ENCODE measurements at regions not wholly inside any gene's neighbourhood (a gene's known extent, or its start where the extent isn't known, plus 50 kb on each side); places are given as distances from the start of the nearest gene placed in this dataset.
A peak's percentile ranks its signal among the peaks of the same experiment; 100 is the strongest.

GRCh38 chr1:181409981-181410380, 73.3 kb upstream of the CACNA1E start:
- ChIA-PET CTCF (no interaction called here), POLR2A (no interaction called here)
- Mint-ChIP-seq H3K27me3 (no peaks in the 10 kb centered on the region), H3K9me3 (no peaks in the 10 kb centered on the region), H3K4me3 (no peak overlapping the region), H3K27ac (no peak overlapping the region), H3K36me3 (no peaks in the 10 kb centered on the region), H3K4me1 (ENCODE audit: low read depth) (peaks cover 4% of the 10 kb centered on the region)
- intact Hi-C loops (cut with micrococcal nuclease): no loop called here
- no peak for DNase-seq

- CTCF ChIA-PET: no interaction called here
- intact Hi-C loops (cut with micrococcal nuclease): no loop called here
- no peak for DNase-seq
- Mint-ChIP-seq H3K36me3 (no peaks in the 10 kb centered on the region), H3K4me3 (no peak overlapping the region), H3K27me3 (no peaks in the 10 kb centered on the region), H3K4me1 (ENCODE audit: low read depth) (no peaks in the 10 kb centered on the region), H3K9me3 (no peaks in the 10 kb centered on the region), H3K27ac (no peak overlapping the region)
- POLR2A ChIA-PET: no interaction called here
Observed at GRCh38 chr1:181412746-181413145, 70.6 kb upstream of the CACNA1E start.

- intact Hi-C loops (cut with micrococcal nuclease): no loop called here
- Mint-ChIP-seq H3K9me3 (no peaks in the 10 kb centered on the region), H3K4me1 (ENCODE audit: low read depth) (no peaks in the 10 kb centered on the region), H3K27me3 (no peaks in the 10 kb centered on the region), H3K36me3 (no peaks in the 10 kb centered on the region), H3K27ac (no peak overlapping the region), H3K4me3 (no peak overlapping the region)
- DNase-seq: no peak
- CTCF ChIA-PET: no interaction called here
- POLR2A ChIA-PET: no interaction called here
Observed at GRCh38 chr1:181413195-181413815, 70.0 kb upstream of the CACNA1E start.

GRCh38 chr1:181413836-181414235, 69.5 kb upstream of the CACNA1E start:
- Mint-ChIP-seq H3K4me1 (ENCODE audit: low read depth) (no peaks in the 10 kb centered on the region), H3K9me3 (no peaks in the 10 kb centered on the region), H3K36me3 (no peaks in the 10 kb centered on the region), H3K4me3 (no peak overlapping the region), H3K27ac (no peak overlapping the region), H3K27me3 (no peaks in the 10 kb centered on the region)
- ChIA-PET CTCF (no interaction called here), POLR2A (no interaction called here)
- DNase-seq: no peak
- intact Hi-C loops (cut with micrococcal nuclease): no loop called here

DNA sequence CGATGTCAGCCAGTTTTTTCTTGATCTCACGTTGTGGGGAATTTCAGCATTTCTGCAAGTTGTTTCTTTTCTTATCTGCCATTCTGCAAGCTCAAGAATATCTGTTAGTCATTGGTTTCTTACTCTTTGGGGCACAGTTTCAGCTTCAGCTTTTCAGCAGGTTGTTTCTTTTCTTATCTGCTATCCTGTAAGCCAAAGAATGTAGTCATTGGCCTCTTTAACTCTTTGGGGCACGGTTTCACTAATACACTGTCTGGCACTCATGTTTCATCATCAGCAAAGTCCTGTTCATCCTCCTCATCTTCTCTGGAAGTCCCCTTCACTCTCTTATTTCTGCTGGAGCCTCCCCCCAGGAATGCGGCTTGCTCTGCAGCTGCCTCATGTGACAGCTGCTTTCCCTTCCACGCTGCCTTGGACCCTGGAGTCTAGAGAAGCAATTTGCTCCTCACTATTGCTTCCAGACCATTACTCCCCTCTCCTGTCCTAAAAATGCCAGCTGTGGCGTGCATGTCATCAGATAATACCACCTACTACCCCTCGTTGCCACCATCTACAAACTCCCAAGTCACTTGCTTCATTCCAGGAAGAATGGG, 67.0 kb upstream of the CACNA1E start:
- no peaks in the 10 kb centered on the region for H3K27me3 Mint-ChIP-seq
- no peaks in the 10 kb centered on the region for H3K4me1 Mint-ChIP-seq (ENCODE audit: low read depth)
- H3K36me3 Mint-ChIP-seq: no peaks in the 10 kb centered on the region
- H3K27ac Mint-ChIP-seq: no peak overlapping the region
- ChIA-PET POLR2A (no interaction called here), CTCF (interaction anchor here (1.4 kb wide), 1 partner anchor 226 kb away, joined by 5 read pairs; no protein-coding TSS in a partner anchor)
- intact Hi-C loops (cut with micrococcal nuclease): loop anchor here (1.0 kb wide), 1 partner anchor 20 kb away; no protein-coding TSS in a partner anchor
- H3K9me3 Mint-ChIP-seq: no peaks in the 10 kb centered on the region
- H3K4me3 Mint-ChIP-seq: no peak overlapping the region
- DNase-seq: no peak

DNA sequence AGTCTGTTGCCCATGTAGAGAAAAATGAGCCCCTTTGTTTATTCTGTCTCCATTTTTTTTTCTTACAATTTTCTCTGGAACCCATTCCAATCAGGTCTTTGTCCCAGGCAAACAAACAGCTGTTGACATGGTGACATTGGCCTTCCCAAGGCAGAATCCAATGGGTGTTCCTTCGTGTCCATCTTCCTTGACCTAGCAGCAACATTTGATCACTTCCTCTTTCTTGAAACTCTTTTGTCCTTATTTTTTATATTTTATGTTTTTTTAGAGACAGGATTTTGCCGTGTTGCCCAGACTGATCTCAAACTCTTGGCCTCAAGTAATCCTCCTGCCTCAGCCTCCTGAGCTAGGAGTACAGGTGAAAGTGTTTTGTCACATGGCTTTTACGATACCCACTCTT, 65.4 kb upstream of the CACNA1E start:
- Mint-ChIP-seq H3K4me1 (ENCODE audit: low read depth) (no peaks in the 10 kb centered on the region), H3K36me3 (no peaks in the 10 kb centered on the region), H3K27ac (no peak overlapping the region), H3K4me3 (no peak overlapping the region), H3K27me3 (no peaks in the 10 kb centered on the region), H3K9me3 (no peaks in the 10 kb centered on the region)
- ChIA-PET CTCF (interaction anchor here (1.5 kb wide), 1 partner anchor 228 kb away, joined by 10 read pairs; no protein-coding TSS in a partner anchor), POLR2A (no interaction called here)
- DNase-seq: no peak
- intact Hi-C loops (cut with micrococcal nuclease): no loop called here

DNA sequence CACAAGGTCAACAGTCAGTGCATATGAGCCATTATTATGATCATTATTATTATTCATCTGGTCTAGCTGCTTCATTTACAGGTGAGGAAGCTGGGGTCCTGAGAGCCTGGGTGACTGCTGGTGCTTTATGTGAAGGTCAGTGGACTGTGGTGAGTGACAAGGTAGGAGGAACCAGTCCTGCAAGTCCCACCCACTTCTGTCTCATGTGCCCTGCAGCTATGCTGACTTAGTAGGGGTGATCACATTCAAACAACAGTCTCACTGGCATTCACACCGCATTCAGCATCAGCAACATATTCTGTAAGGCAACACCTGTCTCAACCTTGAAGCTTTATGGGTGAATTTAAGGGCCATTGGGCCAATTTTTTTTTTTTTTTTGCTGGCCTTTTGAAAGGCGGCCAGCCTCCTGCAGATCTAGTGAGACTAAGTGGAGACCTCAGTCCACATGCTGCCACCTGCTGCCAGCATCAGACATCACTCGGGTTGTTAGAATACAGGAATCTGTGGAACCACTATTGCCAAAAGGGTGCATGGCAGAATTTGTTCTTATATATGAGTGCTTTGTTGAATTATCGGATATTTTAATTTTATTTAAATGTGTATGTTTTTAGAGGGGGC, 59.9 kb upstream of the CACNA1E start:
- Mint-ChIP-seq H3K27me3 (peaks cover 8% of the 10 kb centered on the region), H3K4me1 (ENCODE audit: low read depth) (peaks cover 12% of the 10 kb centered on the region), H3K27ac (no peak overlapping the region), H3K36me3 (no peaks in the 10 kb centered on the region), H3K9me3 (no peaks in the 10 kb centered on the region), H3K4me3 (no peak overlapping the region)
- intact Hi-C loops (cut with micrococcal nuclease): loop anchor here (2.0 to 10.0 kb wide), 2 partner anchors 25 to 69 kb away; no protein-coding TSS in a partner anchor
- ChIA-PET CTCF (interaction anchor here (0.7 to 3.1 kb wide), 7 partner anchors 27 to 236 kb away, joined by 3 to 31 read pairs (median 4); no protein-coding TSS in a partner anchor), POLR2A (no interaction called here)
- DNase-seq: peak; percentile 63

GRCh38 chr1:181424786-181425403, 58.4 kb upstream of the CACNA1E start:
- Mint-ChIP-seq H3K4me3 (peak overlapping the region; percentile 41), H3K36me3 (no peaks in the 10 kb centered on the region), H3K9me3 (no peaks in the 10 kb centered on the region), H3K27ac (no peak overlapping the region), H3K4me1 (ENCODE audit: low read depth) (peaks cover 12% of the 10 kb centered on the region), H3K27me3 (peaks cover 8% of the 10 kb centered on the region)
- intact Hi-C loops (cut with micrococcal nuclease): loop anchor here (1.0 to 10.0 kb wide), 3 partner anchors 70 to 235 kb away; no protein-coding TSS in a partner anchor
- peak; percentile 84 for DNase-seq
- POLR2A ChIA-PET: no interaction called here
- CTCF ChIA-PET: interaction anchor here (0.6 to 2.9 kb wide), 32 partner anchors 10 to 541 kb away, joined by 3 to 103 read pairs (median 4); no protein-coding TSS in a partner anchor

DNA sequence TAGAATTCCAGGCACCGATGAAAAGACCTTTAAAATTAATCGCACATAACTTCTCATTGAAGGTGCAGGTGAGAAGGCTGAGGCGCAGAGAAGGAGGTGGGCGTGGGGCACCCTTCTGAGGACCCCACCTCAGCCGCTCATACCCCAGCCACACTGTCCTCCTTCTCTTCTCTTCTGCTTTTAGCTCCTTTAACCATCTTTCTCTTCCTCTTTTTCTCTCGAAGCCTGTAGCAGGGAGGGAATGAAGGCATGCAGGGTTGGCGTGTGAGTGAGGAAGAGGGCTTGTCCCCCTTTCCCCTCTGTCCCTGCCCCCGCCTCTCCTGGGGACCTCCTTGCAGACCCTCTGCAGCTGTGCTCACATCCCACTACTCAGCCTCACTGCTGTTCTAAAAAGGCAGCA, 57.8 kb upstream of the CACNA1E start:
- Mint-ChIP-seq H3K36me3 (no peaks in the 10 kb centered on the region), H3K27me3 (peaks cover 8% of the 10 kb centered on the region), H3K4me1 (ENCODE audit: low read depth) (peaks cover 12% of the 10 kb centered on the region), H3K27ac (no peak overlapping the region), H3K9me3 (no peaks in the 10 kb centered on the region), H3K4me3 (no peak overlapping the region)
- intact Hi-C loops (cut with micrococcal nuclease): loop anchor here (1.0 to 10.0 kb wide), 3 partner anchors 71 to 235 kb away; no protein-coding TSS in a partner anchor
- DNase-seq: no peak
- ChIA-PET CTCF (interaction anchor here (0.8 to 2.9 kb wide), 27 partner anchors 9 to 542 kb away, joined by 3 to 103 read pairs (median 4); no protein-coding TSS in a partner anchor), POLR2A (no interaction called here)

DNA sequence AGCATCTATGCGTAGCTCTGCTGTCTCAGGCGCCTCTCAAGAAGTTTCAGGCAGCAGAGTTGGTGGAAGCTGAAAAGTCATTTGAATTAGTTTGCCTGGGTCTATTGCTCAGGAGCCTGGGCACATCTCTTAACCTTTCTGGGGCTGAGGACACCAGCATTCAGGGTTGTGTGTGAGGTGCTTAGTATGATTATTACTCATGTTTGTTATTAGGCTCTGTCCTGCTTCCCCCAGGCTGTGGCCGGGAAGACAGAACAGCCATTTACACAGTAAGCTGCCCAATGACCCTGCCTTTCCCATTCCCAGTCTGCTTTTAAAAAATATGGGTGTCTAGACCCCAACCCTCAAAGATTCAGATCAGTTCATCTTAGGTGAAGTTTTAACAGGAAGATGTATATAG, 53.9 kb upstream of the CACNA1E start:
- POLR2A ChIA-PET: no interaction called here

GRCh38 chr1:181430015-181430885, 53.1 kb upstream of the CACNA1E start:
- ChIA-PET POLR2A (no interaction called here), CTCF (interaction anchor here (1.1 to 2.9 kb wide), 3 partner anchors 31 to 246 kb away, joined by 3 to 29 read pairs (median 3); no protein-coding TSS in a partner anchor)
- intact Hi-C loops (cut with micrococcal nuclease): no loop called here
- Mint-ChIP-seq H3K4me3 (no peak overlapping the region), H3K9me3 (no peaks in the 10 kb centered on the region), H3K27ac (no peak overlapping the region), H3K36me3 (no peaks in the 10 kb centered on the region), H3K27me3 (peaks cover 14% of the 10 kb centered on the region), H3K4me1 (ENCODE audit: low read depth) (no peaks in the 10 kb centered on the region)
- no peak for DNase-seq

More for the DNA sequence above, 53.9 kb upstream of the CACNA1E start:
- Mint-ChIP-seq H3K4me3 (no peak overlapping the region), H3K27ac (no peak overlapping the region), H3K4me1 (ENCODE audit: low read depth) (peaks cover 4% of the 10 kb centered on the region), H3K36me3 (no peaks in the 10 kb centered on the region), H3K27me3 (peaks cover 16% of the 10 kb centered on the region), H3K9me3 (no peaks in the 10 kb centered on the region)
- CTCF ChIA-PET: interaction anchor here (2.9 kb wide), 1 partner anchor 240 kb away, joined by 29 read pairs; no protein-coding TSS in a partner anchor
- no peak for DNase-seq
- intact Hi-C loops (cut with micrococcal nuclease): loop anchor here (5.0 to 10.0 kb wide), 2 partner anchors 75 to 112 kb away; no protein-coding TSS in a partner anchor
